Liver (tissue), 3 donors: ENCODE measurements at regions not wholly inside any gene's neighbourhood (a gene's known extent, or its start where the extent isn't known, plus 50 kb on each side); places are given as distances from the start of the nearest gene placed in this dataset.

Experiments used
- ATF3 ChIP-seq: IDR thresholded peaks from 2 replicates; pipeline ENCODE4 v1.6.1; 2016; ENCODE audit warnings: antibody characterized with exemption
- CTCF ChIP-seq: fragments of 150-350 bp; IDR thresholded peaks from 2 replicates; pipeline ENCODE4 v1.5.1; 2017; ENCODE audit warnings: improper control_type of control experiment, low read depth, low read length; ENCODE audit not compliant: missing input control
- EGR1 ChIP-seq, 2 donors: IDR thresholded peaks; 2 replicates each; pipeline ENCODE4 v1.6.1; 2016 to 2018; ENCODE audit warnings: antibody characterized with exemption in 2 of 2, low read depth in 2 of 2
- GABPA ChIP-seq, 2 donors: IDR thresholded peaks in 1 of 2; conservative IDR thresholded peaks in 1 of 2; 2 replicates each; pipeline ENCODE4 v1.6.1; 2016; ENCODE audit warnings: antibody characterized with exemption in 2 of 2, mild to moderate bottlenecking in 1 of 2, moderate library complexity in 1 of 2
- JUND ChIP-seq, 2 donors: IDR thresholded peaks; 2 replicates each; pipeline ENCODE4 v1.6.1; 2016; ENCODE audit warnings: antibody characterized with exemption in 2 of 2
- RAD21 ChIP-seq, 2 donors: IDR thresholded peaks; 2 replicates each; pipeline ENCODE4 v1.6.1; 2016; ENCODE audit warnings: antibody characterized with exemption in 2 of 2, mild to moderate bottlenecking in 2 of 2
- REST ChIP-seq: IDR thresholded peaks from 2 replicates; pipeline ENCODE4 v1.6.1; 2016; ENCODE audit warnings: antibody characterized with exemption, mild to moderate bottlenecking
- SP1 ChIP-seq: IDR thresholded peaks from 2 replicates; pipeline ENCODE4 v1.6.1; 2018; ENCODE audit warnings: antibody characterized with exemption, mild to moderate bottlenecking
- YY1 ChIP-seq: IDR thresholded peaks from 2 replicates; pipeline ENCODE4 v1.6.1; 2016; ENCODE audit warnings: antibody characterized with exemption, mild to moderate bottlenecking
- ZBTB33 ChIP-seq: IDR thresholded peaks from 2 replicates; pipeline ENCODE4 v1.6.1; 2016; ENCODE audit warnings: antibody characterized with exemption
- donor health status: healthy.
- donor health status: healthy.

GRCh38 chr6:149218915-149219314 lies 98.6 kb upstream of the TAB2 start:
- no peak for TF ChIP-seq CTCF
- no peak for TF ChIP-seq RAD21 (IDR thresholded peaks at IDR 0.05)
- no peak for TF ChIP-seq ZBTB33
- no peak for TF ChIP-seq EGR1 (IDR thresholded peaks at IDR 0.05; ENCODE audit: low read depth in 2 of 2)
- TF ChIP-seq GABPA (IDR thresholded peaks at IDR 0.05 in 1 of 2, conservative IDR thresholded peaks at IDR 0.05 in 1 of 2): no peak
- no peak for TF ChIP-seq REST
- no peak for TF ChIP-seq ATF3
- no peak for TF ChIP-seq JUND (IDR thresholded peaks at IDR 0.05)
- no peak for TF ChIP-seq SP1
- TF ChIP-seq YY1: no peak
